Endodermal cell (in vitro differentiated cells): ENCODE measurements at regions not wholly inside any gene's neighbourhood (a gene's known extent, or its start where the extent isn't known, plus 50 kb on each side); places are given as distances from the start of the nearest gene placed in this dataset.

Experiments
- DNase-seq: peaks from one replicate; pipeline ENCODE4 v3.0.0-alpha.2; 2017
- H3K27ac ChIP-seq: 2 replicates; pipeline ENCODE4 v1.5.1; 2013; ENCODE audit warnings: mild to moderate bottlenecking, low read depth, low read length, moderate library complexity
- H3K27me3 ChIP-seq: 2 replicates; pipeline ENCODE4 v1.6.1; 2013; ENCODE audit warnings: mild to moderate bottlenecking, low read length, moderate library complexity; ENCODE audit not compliant: insufficient read depth, control insufficient read depth, poor library complexity, severe bottlenecking
- H3K36me3 ChIP-seq: 2 replicates; pipeline ENCODE4 v1.7.0; 2013; ENCODE audit warnings: mild to moderate bottlenecking, low read length, moderate library complexity; ENCODE audit not compliant: control insufficient read depth, insufficient read depth
- H3K4me1 ChIP-seq: one replicate; pipeline ENCODE4 v1.7.0; 2013; ENCODE audit warnings: low read length; ENCODE audit not compliant: control insufficient read depth, insufficient read depth
- H3K4me3 ChIP-seq: 2 replicates; pipeline ENCODE4 v1.5.1; 2013; ENCODE audit warnings: mild to moderate bottlenecking, low read length, moderate library complexity
- H3K9ac ChIP-seq: 2 replicates; pipeline ENCODE4 v1.6.1; 2013; ENCODE audit warnings: mild to moderate bottlenecking, low read length, moderate library complexity; ENCODE audit not compliant: poor library complexity, severe bottlenecking; ENCODE audit errors: extremely low read depth
- H3K9me3 ChIP-seq: 2 replicates; pipeline ENCODE4 v1.6.1; 2013; ENCODE audit warnings: mild to moderate bottlenecking, low read length, moderate library complexity; ENCODE audit not compliant: control insufficient read depth
- H3K27ac Mint-ChIP-seq: 2 replicates; pipeline ENCODE4 v1.8.0; 2020; ENCODE audit warnings: mixed read lengths
- H3K27me3 Mint-ChIP-seq: 2 replicates; pipeline ENCODE4 v1.8.0; 2021; ENCODE audit warnings: mild to moderate bottlenecking, mixed read lengths; ENCODE audit not compliant: insufficient read depth
- H3K36me3 Mint-ChIP-seq: 2 replicates; pipeline ENCODE4 v1.8.0; 2020; ENCODE audit warnings: low read depth, mixed read lengths
- H3K4me1 Mint-ChIP-seq: 2 replicates; pipeline ENCODE4 v1.8.0; 2020; ENCODE audit warnings: mixed read lengths
- H3K4me3 Mint-ChIP-seq: 2 replicates; pipeline ENCODE4 v1.8.0; 2020; ENCODE audit warnings: mild to moderate bottlenecking, moderate library complexity, mixed read lengths
- H3K9me3 Mint-ChIP-seq: 2 replicates; pipeline ENCODE4 v1.8.0; 2020; ENCODE audit warnings: mild to moderate bottlenecking, mixed read lengths
- WGBS, 2 experiments: methylation state at CpG; one replicate each; pipeline versions ENCODE4 v1.1.5 to v1.1.7; 2013; ENCODE audit warnings: missing lambda C conversion rate in 2 of 2, mixed read lengths in 1 of 2; ENCODE audit not compliant: insufficient coverage in 1 of 2, insufficient read length in 1 of 2; 5-methylcytosine and 5-hydroxymethylcytosine counted together
- TF ChIP-seq, protein P1 (sequence below): fragments of 200-600 bp; sonication (generic); conservative IDR thresholded peaks from 2 replicates; pipeline ENCODE4 v1.5.0; 2021; ENCODE audit warnings: antibody characterized with exemption, mild to moderate bottlenecking

DNA sequence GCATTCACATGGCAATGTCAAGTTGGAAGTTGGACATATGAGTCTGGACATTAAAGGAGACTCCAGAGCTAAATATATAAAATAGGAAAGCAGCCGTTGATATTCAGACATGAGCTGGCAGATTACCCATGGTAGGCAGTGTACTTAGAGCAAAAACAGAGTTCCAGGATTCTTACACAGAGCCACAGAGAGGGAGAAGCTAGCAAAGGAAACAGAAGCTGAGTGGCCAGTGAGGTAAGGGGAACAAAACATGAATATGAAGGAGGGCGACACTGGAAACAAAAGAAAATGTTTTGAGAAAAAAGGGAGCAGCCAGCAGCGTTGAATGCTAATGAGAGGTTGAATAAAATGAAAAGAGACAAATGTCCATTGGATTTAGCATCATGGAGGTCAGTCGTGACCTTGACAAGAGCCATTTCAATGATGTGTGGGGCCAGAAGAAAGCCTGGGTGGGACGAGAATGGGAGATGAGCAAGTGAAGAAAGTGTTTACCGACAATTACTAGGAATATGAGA lies 198.4 kb downstream of the POU4F1 start:
- Mint-ChIP-seq H3K36me3 (no peaks in the 10 kb centered on the region), H3K4me3 (no peak overlapping the region), H3K27ac (no peak overlapping the region), H3K9me3 (no peaks in the 10 kb centered on the region), H3K27me3 (peaks cover 1% of the 10 kb centered on the region), H3K4me1 (peaks cover 3% of the 10 kb centered on the region)
- WGBS, 2 experiments, result 82 to 98% methylated on average over 5 to 6 of the region's 6 CpGs
- no peak overlapping the region for H3K27ac ChIP-seq
- no peak overlapping the region for H3K9ac ChIP-seq
- no peaks in the 10 kb centered on the region for H3K4me1 ChIP-seq
- TF ChIP-seq, protein P1, sequence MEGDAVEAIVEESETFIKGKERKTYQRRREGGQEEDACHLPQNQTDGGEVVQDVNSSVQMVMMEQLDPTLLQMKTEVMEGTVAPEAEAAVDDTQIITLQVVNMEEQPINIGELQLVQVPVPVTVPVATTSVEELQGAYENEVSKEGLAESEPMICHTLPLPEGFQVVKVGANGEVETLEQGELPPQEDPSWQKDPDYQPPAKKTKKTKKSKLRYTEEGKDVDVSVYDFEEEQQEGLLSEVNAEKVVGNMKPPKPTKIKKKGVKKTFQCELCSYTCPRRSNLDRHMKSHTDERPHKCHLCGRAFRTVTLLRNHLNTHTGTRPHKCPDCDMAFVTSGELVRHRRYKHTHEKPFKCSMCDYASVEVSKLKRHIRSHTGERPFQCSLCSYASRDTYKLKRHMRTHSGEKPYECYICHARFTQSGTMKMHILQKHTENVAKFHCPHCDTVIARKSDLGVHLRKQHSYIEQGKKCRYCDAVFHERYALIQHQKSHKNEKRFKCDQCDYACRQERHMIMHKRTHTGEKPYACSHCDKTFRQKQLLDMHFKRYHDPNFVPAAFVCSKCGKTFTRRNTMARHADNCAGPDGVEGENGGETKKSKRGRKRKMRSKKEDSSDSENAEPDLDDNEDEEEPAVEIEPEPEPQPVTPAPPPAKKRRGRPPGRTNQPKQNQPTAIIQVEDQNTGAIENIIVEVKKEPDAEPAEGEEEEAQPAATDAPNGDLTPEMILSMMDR, result no peak
- DNase-seq, result no peak
- no peaks in the 10 kb centered on the region for H3K27me3 ChIP-seq
- no peak overlapping the region for H3K4me3 ChIP-seq
- no peaks in the 10 kb centered on the region for H3K36me3 ChIP-seq
- H3K9me3 ChIP-seq, result no peaks in the 10 kb centered on the region

DNA sequence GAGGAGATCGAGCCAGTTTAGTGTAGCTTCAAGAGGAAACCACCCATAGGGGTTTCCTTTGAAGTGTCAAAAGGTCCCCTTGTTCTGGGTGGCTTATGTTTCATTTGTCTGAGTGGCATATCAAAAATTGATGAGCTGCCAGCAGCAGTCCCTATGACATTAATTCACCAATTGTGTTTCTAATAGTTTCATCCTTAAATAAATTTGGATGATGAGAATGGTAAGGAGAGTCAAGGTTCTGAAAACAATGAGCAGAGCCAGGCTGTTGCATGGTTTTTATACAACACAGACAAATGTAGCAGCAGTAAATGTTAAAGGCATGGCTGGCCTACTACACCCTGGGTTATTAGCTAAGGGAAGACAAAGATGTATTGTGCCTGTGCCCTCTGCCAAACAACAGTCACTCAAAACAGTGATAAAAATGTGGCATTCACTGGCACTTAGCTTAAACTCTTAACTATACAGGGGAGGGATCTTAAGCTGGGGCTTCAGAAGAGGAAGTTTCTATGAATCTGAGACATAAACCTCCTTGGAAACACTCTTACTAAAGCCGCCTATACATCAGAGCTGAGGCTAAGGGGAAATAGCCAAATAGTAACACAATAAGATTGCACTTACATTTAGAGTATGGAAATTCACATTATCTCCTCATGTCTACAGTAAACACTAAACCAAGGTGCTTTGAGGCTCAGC lies 200.5 kb downstream of the POU4F1 start:
- Mint-ChIP-seq H3K36me3 (no peaks in the 10 kb centered on the region), H3K4me1 (peaks cover 3% of the 10 kb centered on the region), H3K27ac (no peak overlapping the region), H3K9me3 (no peaks in the 10 kb centered on the region), H3K27me3 (no peaks in the 10 kb centered on the region), H3K4me3 (no peak overlapping the region)
- DNase-seq, result no peak
- Histone ChIP-seq H3K36me3 (no peaks in the 10 kb centered on the region), H3K4me3 (no peak overlapping the region), H3K27me3 (no peaks in the 10 kb centered on the region), H3K4me1 (no peaks in the 10 kb centered on the region), H3K9me3 (no peaks in the 10 kb centered on the region), H3K27ac (peak overlapping the region; percentile 73), H3K9ac (no peak overlapping the region)
- TF ChIP-seq, protein P1, result no peak
- WGBS, 2 experiments, result 71% methylated on average over 1 of the region's 2 CpGs; no CpG with 5 or more reads in 1 of the 2 experiments

DNA sequence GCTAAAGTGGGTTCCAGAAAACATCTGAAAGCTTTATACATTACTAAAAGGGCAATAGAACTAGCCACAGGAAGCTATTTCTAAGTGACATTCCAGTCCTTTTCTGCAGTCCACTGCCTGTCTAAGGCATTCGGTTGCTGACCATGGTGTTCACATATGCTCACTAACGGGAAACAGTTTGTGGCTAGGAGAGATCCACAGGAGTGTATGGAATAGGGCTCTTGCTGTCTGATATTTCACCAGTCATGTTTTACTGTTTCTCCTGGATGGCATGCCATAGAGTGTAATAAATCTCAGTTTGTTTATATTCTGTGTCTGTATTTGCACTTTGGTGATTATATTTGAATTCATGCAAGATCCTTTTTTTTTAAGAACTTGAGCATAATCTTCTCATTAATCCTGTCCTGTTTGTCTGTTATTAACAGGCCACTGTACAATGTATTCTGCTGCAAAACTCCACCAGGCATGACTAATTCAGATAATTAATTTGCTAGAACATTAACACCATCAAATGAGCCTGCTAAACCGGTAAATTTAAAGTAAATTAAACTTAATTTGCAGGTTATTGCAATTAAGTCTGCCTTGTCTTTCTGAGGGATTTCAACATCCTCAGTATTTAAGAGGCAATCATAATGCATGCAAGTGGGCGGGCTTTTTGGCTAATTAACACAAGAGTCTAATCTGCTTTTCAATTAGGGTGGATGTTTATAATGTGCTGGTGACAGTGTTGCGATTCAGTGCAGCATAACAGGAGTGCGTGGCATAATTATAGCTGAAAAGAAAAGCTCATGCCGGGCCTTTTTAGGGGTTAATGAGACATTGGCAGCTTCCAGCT lies 201.3 kb downstream of the POU4F1 start:
- H3K9me3 ChIP-seq, result no peaks in the 10 kb centered on the region
- no peak for DNase-seq
- no peak overlapping the region for H3K4me3 ChIP-seq
- H3K4me1 Mint-ChIP-seq, result peaks cover 3% of the 10 kb centered on the region
- peak overlapping the region; percentile 47 for H3K27ac ChIP-seq
- H3K27me3 ChIP-seq, result no peaks in the 10 kb centered on the region
- TF ChIP-seq, protein P1, result no peak
- no peaks in the 10 kb centered on the region for H3K36me3 ChIP-seq
- 76 to 81% methylated on average over 6 to 7 of the region's 7 CpGs for whole genome bisulfite sequencing, 2 experiments
- no peak overlapping the region for H3K9ac ChIP-seq
- no peaks in the 10 kb centered on the region for H3K4me1 ChIP-seq
- H3K9me3 Mint-ChIP-seq, result no peaks in the 10 kb centered on the region
- no peak overlapping the region for H3K4me3 Mint-ChIP-seq
- no peaks in the 10 kb centered on the region for H3K27me3 Mint-ChIP-seq
- no peak overlapping the region for H3K27ac Mint-ChIP-seq
- H3K36me3 Mint-ChIP-seq, result no peaks in the 10 kb centered on the region
